LNCAP (cell line): ENCODE measurements at regions not wholly inside any gene's neighbourhood (a gene's known extent, or its start where the extent isn't known, plus 50 kb on each side); places are given as distances from the start of the nearest gene placed in this dataset.

Experiments used
- CTCF ChIP-seq: fragments of 450-650 bp; IDR thresholded peaks from 2 replicates; pipeline ENCODE4 v1.5.1; 2017; ENCODE audit warnings: mild to moderate bottlenecking

- TF ChIP-seq CTCF = no peak
Observed at GRCh38 chr2:16043627-16044026, 103.3 kb downstream of the MYCN start.

- no peak for TF ChIP-seq CTCF
Observed at GRCh38 chr2:16043192-16043591, 102.8 kb downstream of the MYCN start.

- TF ChIP-seq CTCF = no peak
Observed at GRCh38 chr2:16042201-16042700, 101.9 kb downstream of the MYCN start.

DNA sequence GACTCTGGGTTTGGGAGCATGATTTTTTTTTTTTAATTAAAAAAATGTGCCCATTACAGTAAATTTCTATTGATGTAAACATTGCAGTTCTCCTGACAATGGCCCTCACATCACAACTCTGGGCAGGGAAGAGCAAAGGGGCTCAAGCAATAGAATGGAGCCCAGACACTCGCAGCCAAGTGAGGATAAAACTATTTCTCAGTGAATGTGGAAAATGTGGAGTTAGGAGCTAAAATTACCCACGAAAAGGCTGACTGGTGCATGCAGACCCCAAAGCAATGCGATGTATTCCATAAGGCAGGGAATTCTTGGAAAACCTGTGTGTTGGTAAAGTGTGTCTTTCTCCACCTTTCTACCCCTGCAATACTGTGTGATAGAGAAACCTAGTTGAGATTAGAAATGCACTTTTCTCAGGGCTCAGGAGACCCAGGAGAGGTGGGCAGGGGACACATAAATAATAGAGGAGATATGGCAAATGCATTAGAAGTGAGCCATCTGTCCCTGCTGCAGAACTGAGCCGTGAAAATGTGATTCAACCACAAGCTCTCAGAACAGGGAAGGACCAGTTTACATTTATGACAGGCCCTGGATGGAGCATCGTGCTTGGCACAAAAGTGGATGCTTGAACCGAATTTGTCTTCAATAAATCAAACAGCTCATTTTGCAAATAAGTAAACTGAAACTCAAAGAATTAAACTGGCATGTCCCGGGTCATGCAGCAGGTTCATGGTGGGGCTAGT, 100.1 kb downstream of the MYCN start:
- TF ChIP-seq CTCF = no peak

DNA sequence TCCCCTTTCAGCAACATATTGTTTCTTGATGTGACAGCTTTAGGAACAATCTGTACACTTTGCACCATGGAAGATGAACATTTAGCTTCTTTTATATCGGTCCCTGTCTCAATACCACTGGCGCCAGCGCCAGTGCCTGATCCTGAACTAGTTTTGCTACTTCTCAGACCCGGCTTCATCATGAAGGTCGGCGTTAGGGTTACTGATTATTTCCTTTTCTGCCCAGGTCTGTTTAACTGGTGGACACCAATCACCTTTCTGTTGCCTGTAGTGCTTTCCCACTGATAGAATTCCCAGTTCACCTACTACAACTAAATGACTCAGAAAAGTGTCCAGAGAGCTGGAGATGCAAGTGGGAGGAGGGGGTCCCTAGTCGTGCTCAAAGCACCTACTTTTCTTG, 99.5 kb downstream of the MYCN start:
- TF ChIP-seq CTCF = no peak

- no peak for TF ChIP-seq CTCF
Observed at GRCh38 chr2:16039055-16039454, 98.7 kb downstream of the MYCN start.

DNA sequence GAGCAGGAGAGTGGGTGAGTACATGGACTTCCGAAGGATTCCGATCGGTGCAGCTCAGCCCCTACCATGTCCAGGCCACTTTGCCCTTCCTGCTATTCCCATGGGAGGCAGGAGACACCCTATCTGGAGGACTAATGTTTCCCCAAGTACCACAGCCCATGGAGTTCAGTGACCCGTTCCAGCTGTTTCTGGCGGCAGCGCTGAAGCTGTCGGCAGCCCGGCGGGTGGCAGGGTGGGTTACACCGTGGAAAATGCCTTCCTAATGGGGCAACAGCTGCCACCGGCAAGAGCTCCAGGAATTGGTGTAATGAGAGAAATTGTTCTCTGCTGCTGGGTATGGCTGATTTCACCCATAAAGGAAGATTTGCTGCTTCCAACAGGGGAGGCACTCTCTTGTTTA, 98.3 kb downstream of the MYCN start:
- TF ChIP-seq CTCF = no peak
